ENCODE measurements at regions not wholly inside any gene's neighbourhood (a gene's known extent, or its start where the extent isn't known, plus 50 kb on each side); places are given as distances from the start of the nearest gene placed in this dataset.
"Not testable (repeated sequence)": the region's sequence is repeated elsewhere in the genome, so short reads cannot be mapped to it uniquely, and the experiment has no call there.

- DNase-seq (ENCODE audit: low read depth in 4 of 4, low spot score in 2 of 4), result no peak
Observed at GRCh38 chr3:159672728-159673688, 315.6 kb upstream of the IL12A start.

GRCh38 chr3:159674583-159674982 is 314.1 kb upstream of the IL12A start:
- DNase-seq (ENCODE audit: low read depth in 4 of 4, low spot score in 2 of 4), result no peak

- no peak for DNase-seq (ENCODE audit: low read depth in 4 of 4, low spot score in 2 of 4)
Observed at GRCh38 chr3:159675285-159675684, 313.4 kb upstream of the IL12A start.

GRCh38 chr3:159679900-159680299 is 308.7 kb upstream of the IL12A start:
- DNase-seq (ENCODE audit: low read depth in 4 of 4, low spot score in 2 of 4), result no peak

- DNase-seq (ENCODE audit: low read depth in 4 of 4, low spot score in 2 of 4), result not testable (repeated sequence)
Observed at GRCh38 chr3:159681717-159682116, 306.9 kb upstream of the IL12A start.

GRCh38 chr3:159685801-159686200 is 302.8 kb upstream of the IL12A start:
- no peak for DNase-seq (ENCODE audit: low read depth in 4 of 4, low spot score in 2 of 4)

- DNase-seq (ENCODE audit: low read depth in 4 of 4, low spot score in 2 of 4), result no peak
Observed at GRCh38 chr3:159693226-159693625, 295.4 kb upstream of the IL12A start.

- no peak for DNase-seq (ENCODE audit: low read depth in 4 of 4, low spot score in 2 of 4)
Observed at GRCh38 chr3:159711560-159712333, 276.9 kb upstream of the IL12A start.

- DNase-seq (ENCODE audit: low read depth in 4 of 4, low spot score in 2 of 4), result no peak
Observed at GRCh38 chr3:159721324-159721723, 267.3 kb upstream of the IL12A start.

GRCh38 chr3:159723295-159723694 is 265.3 kb upstream of the IL12A start:
- DNase-seq (ENCODE audit: low read depth in 4 of 4, low spot score in 2 of 4), result no peak

GRCh38 chr3:159724627-159725026 is 264.0 kb upstream of the IL12A start:
- no peak for DNase-seq (ENCODE audit: low read depth in 4 of 4, low spot score in 2 of 4)

GRCh38 chr3:159726231-159726964 is 262.2 kb upstream of the IL12A start:
- DNase-seq (ENCODE audit: low read depth in 4 of 4, low spot score in 2 of 4), result no peak

GRCh38 chr3:159727506-159727905 is 261.1 kb upstream of the IL12A start:
- no peak for DNase-seq (ENCODE audit: low read depth in 4 of 4, low spot score in 2 of 4)

- DNase-seq (ENCODE audit: low read depth in 4 of 4, low spot score in 2 of 4), result no peak
Observed at GRCh38 chr3:159731254-159731653, 257.4 kb upstream of the IL12A start.

GRCh38 chr3:159732172-159733111 is 256.2 kb upstream of the IL12A start:
- DNase-seq (ENCODE audit: low read depth in 4 of 4, low spot score in 2 of 4), result no peak

- DNase-seq (ENCODE audit: low read depth in 4 of 4, low spot score in 2 of 4), result no peak
Observed at GRCh38 chr3:159733194-159733860, 255.3 kb upstream of the IL12A start.

GRCh38 chr3:159734681-159735080 is 254.0 kb upstream of the IL12A start:
- DNase-seq (ENCODE audit: low read depth in 4 of 4, low spot score in 2 of 4), result no peak

GRCh38 chr3:159739166-159739565 is 249.5 kb upstream of the IL12A start:
- DNase-seq (ENCODE audit: low read depth in 4 of 4, low spot score in 2 of 4), result no peak

GRCh38 chr3:159739969-159740368 is 248.7 kb upstream of the IL12A start:
- DNase-seq (ENCODE audit: low read depth in 4 of 4, low spot score in 2 of 4), result no peak

Measured in left renal cortex interstitium (tissue), 4 donors.